CD14-positive monocyte (primary cell): ENCODE measurements at regions not wholly inside any gene's neighbourhood (a gene's known extent, or its start where the extent isn't known, plus 50 kb on each side); places are given as distances from the start of the nearest gene placed in this dataset.

Experiments used
- DNase-seq, 3 donors: peaks; one replicate each; pipeline ENCODE4 v3.0.0-alpha.2; 2011 to 2022
- H2AFZ ChIP-seq: 2 replicates; pipeline ENCODE4 v1.6.0; 2012; ENCODE audit warnings: mild to moderate bottlenecking, low read depth, low read length, inconsistent platforms; ENCODE audit not compliant: insufficient read depth, poor library complexity, severe bottlenecking
- H3K27ac ChIP-seq, 2 donors: 1 replicate in 1 of 2; 2 replicates in 1 of 2; pipeline ENCODE4 v1.5.1; 2012 to 2013; ENCODE audit warnings: low read length in 2 of 2, control low read depth in 1 of 2, inconsistent platforms in 1 of 2, low read depth in 1 of 2, mild to moderate bottlenecking in 1 of 2
- H3K27me3 ChIP-seq, 2 donors: one replicate each; pipeline versions ENCODE4 v1.6.0 to v1.6.1; 2011 to 2013; ENCODE audit warnings: low read length in 2 of 2; ENCODE audit not compliant: control insufficient read depth in 2 of 2, insufficient read depth in 2 of 2
- H3K36me3 ChIP-seq, 2 donors: replicated peaks in 1 of 2; 1 replicate in 1 of 2; 2 replicates in 1 of 2; pipeline versions ENCODE4 v1.5.1 to v1.6.1; 2012 to 2013; ENCODE audit warnings: low read length in 2 of 2, control low read depth in 1 of 2, inconsistent platforms in 1 of 2, mild to moderate bottlenecking in 1 of 2; ENCODE audit not compliant: insufficient read depth in 2 of 2, control insufficient read depth in 1 of 2
- H3K4me1 ChIP-seq, 2 donors: 1 replicate in 1 of 2; 2 replicates in 1 of 2; pipeline versions ENCODE4 v1.5.1 to v1.6.1; 2012 to 2013; ENCODE audit warnings: low read length in 2 of 2, control low read depth in 1 of 2, inconsistent platforms in 1 of 2, mild to moderate bottlenecking in 1 of 2, moderate library complexity in 1 of 2; ENCODE audit not compliant: insufficient read depth in 2 of 2, control insufficient read depth in 1 of 2
- H3K4me2 ChIP-seq: replicated peaks from 2 replicates; pipeline ENCODE3; 2012; ENCODE audit warnings: low read length, moderate library complexity, mild to moderate bottlenecking; ENCODE audit not compliant: poor library complexity, severe bottlenecking; ENCODE audit errors: extremely low read depth
- H3K4me3 ChIP-seq, 3 experiments: fragments of 200-600 bp in 1 of 3; sonication (generic) in 1 of 3; replicated peaks in 1 of 3; 1 replicate in 2 of 3; 2 replicates in 1 of 3; pipeline ENCODE4 v1.5.1; 2011 to 2013; ENCODE audit warnings: low read length in 3 of 3, mild to moderate bottlenecking in 3 of 3, control low read depth in 2 of 3, low read depth in 2 of 3, inconsistent platforms in 1 of 3, moderate library complexity in 1 of 3
- H3K79me2 ChIP-seq: 2 replicates; pipeline ENCODE4 v1.6.0; 2012; ENCODE audit warnings: mild to moderate bottlenecking, control low read depth, inconsistent platforms, low read length, moderate library complexity; ENCODE audit not compliant: insufficient read depth
- H3K9ac ChIP-seq: 2 replicates; pipeline ENCODE4 v1.6.0; 2017; ENCODE audit warnings: low read length, mild to moderate bottlenecking; ENCODE audit not compliant: insufficient read depth, poor library complexity, severe bottlenecking
- H3K9me3 ChIP-seq, 2 donors: replicated peaks in 1 of 2; 1 replicate in 1 of 2; 2 replicates in 1 of 2; pipeline versions ENCODE4 v1.5.1 to v1.6.1; 2012 to 2013; ENCODE audit warnings: low read length in 2 of 2, control low read depth in 1 of 2; ENCODE audit not compliant: control insufficient read depth in 1 of 2, insufficient read depth in 1 of 2
- H4K20me1 ChIP-seq: 2 replicates; pipeline ENCODE4 v1.6.0; 2012; ENCODE audit warnings: mild to moderate bottlenecking, low read length, control low read depth, moderate library complexity; ENCODE audit not compliant: insufficient read depth
- H3K27ac Mint-ChIP-seq, 7 donors: one replicate each; pipeline ENCODE4 v1.8.0; 2020; ENCODE audit warnings: mild to moderate bottlenecking in 7 of 7, mixed read lengths in 7 of 7, moderate library complexity in 6 of 7, inconsistent platforms in 2 of 7
- H3K27me3 Mint-ChIP-seq, 3 donors: one replicate each; pipeline ENCODE4 v1.8.0; 2021 to 2022; ENCODE audit warnings: low read depth in 3 of 3, mild to moderate bottlenecking in 3 of 3, mixed read lengths in 3 of 3, moderate library complexity in 3 of 3, inconsistent platforms in 1 of 3
- H3K36me3 Mint-ChIP-seq, 2 donors: one replicate each; pipeline ENCODE4 v1.8.0; 2020; ENCODE audit warnings: mixed read lengths in 2 of 2, inconsistent platforms in 1 of 2, mild to moderate bottlenecking in 1 of 2
- H3K4me1 Mint-ChIP-seq: one replicate; pipeline ENCODE4 v1.8.0; 2020; ENCODE audit warnings: mild to moderate bottlenecking, mixed read lengths
- H3K4me3 Mint-ChIP-seq, 2 donors: one replicate each; pipeline ENCODE4 v1.8.0; 2020; ENCODE audit warnings: mild to moderate bottlenecking in 2 of 2, mixed read lengths in 2 of 2, moderate library complexity in 1 of 2
- H3K9me3 Mint-ChIP-seq, 7 donors: one replicate each; pipeline ENCODE4 v1.8.0; 2020 to 2022; ENCODE audit warnings: mixed read lengths in 7 of 7, mild to moderate bottlenecking in 6 of 7, moderate library complexity in 6 of 7, inconsistent platforms in 2 of 7
- CTCF ChIP-seq: fragments of 200-600 bp; IDR thresholded peaks from one replicate; pipeline ENCODE4 v1.8.0; 2022; ENCODE audit warnings: antibody characterized with exemption, mild to moderate bottlenecking
- WGBS: methylation state at CpG from one replicate; pipeline ENCODE4 v1.1.5; 2013; ENCODE audit warnings: missing lambda C conversion rate; ENCODE audit not compliant: insufficient coverage; 5-methylcytosine and 5-hydroxymethylcytosine counted together
- intact Hi-C, 2 donors: fragments of 100-400 bp; cut with micrococcal nuclease; formaldehyde crosslinking; loops; one replicate each; pipeline versions ENCODE4 v1.15.0 to v1.15.1; 2023

DNA sequence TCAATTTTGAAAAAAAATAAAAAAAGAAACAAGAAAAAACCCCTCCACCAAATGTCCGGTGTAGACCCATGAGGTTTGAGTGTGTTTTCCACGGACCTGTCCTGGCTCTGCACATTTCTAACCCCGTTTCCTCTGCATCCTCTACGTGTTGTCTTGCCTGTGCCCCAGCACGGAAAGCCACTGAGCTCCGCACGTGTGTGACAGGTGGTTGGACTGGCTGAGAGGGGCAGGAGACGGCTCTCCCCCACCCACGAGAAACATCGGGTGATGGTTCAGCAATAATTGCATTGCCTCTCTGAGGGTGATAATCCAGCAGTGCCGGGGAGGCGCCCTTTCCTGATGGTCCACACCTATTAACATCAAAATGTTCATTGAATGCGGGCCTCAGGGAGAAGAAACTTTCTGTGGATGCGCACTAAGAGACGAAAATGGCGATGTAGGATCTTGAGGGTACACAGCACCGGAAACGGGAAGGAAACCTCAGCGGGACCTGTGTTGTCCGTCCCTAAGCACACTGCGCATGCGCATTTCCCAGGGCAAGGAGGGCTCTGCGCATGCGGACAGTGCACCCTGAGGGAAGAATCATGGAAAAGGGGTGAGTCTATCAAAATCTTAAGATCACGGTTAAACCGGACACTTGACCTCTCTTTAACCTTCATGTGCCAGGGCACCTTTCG lies 470.1 kb upstream of the ADARB2 start:
- H4K20me1 ChIP-seq, result no peaks in the 10 kb centered on the region
- Mint-ChIP-seq H3K4me1 (no peaks in the 10 kb centered on the region), H3K36me3 (no peaks in the 10 kb centered on the region), H3K27me3 (no peaks in the 10 kb centered on the region), H3K27ac (no peak overlapping the region), H3K9me3 (peaks cover 3 to 13% (median 7%) of the 10 kb centered on the region in 7 donors), H3K4me3 (no peak overlapping the region)
- H3K9me3 ChIP-seq, result peaks cover 5 to 14% of the 10 kb centered on the region in 2 donors
- no peak overlapping the region for H3K27ac ChIP-seq
- no peak for DNase-seq
- intact Hi-C loops, result no loop called here
- no peak overlapping the region for H3K4me3 ChIP-seq
- H3K27me3 ChIP-seq, result no peaks in the 10 kb centered on the region
- no peaks in the 10 kb centered on the region for H3K79me2 ChIP-seq
- no peaks in the 10 kb centered on the region for H3K4me1 ChIP-seq
- H3K4me2 ChIP-seq, result no peak overlapping the region
- no peak overlapping the region for H2AFZ ChIP-seq
- H3K9ac ChIP-seq, result no peak overlapping the region
- H3K36me3 ChIP-seq, result no peaks in the 10 kb centered on the region
- TF ChIP-seq CTCF, result no peak
- 97% methylated on average over 20 of the region's 27 CpGs for WGBS

GRCh38 chr10:2205406-2205805 lies 468.1 kb upstream of the ADARB2 start:
- peaks cover 0 to 14% of the 10 kb centered on the region in 2 donors for H3K9me3 ChIP-seq
- peaks cover 0 to 11% (median 5%) of the 10 kb centered on the region in 7 donors for H3K9me3 Mint-ChIP-seq
- H3K27ac ChIP-seq, result no peak overlapping the region
- no peaks in the 10 kb centered on the region for H3K36me3 Mint-ChIP-seq
- no peak overlapping the region for H3K27ac Mint-ChIP-seq
- no peaks in the 10 kb centered on the region for H3K4me1 ChIP-seq
- H3K4me1 Mint-ChIP-seq, result no peaks in the 10 kb centered on the region
- no peak for TF ChIP-seq CTCF
- no peak overlapping the region for H3K4me3 Mint-ChIP-seq
- no peak overlapping the region for H3K4me2 ChIP-seq
- H2AFZ ChIP-seq, result no peak overlapping the region
- H3K79me2 ChIP-seq, result no peaks in the 10 kb centered on the region
- no CpG with 5 or more reads among the region's 2 CpGs for WGBS
- no peaks in the 10 kb centered on the region for H3K27me3 Mint-ChIP-seq
- no peaks in the 10 kb centered on the region for H3K27me3 ChIP-seq
- H3K36me3 ChIP-seq, result no peaks in the 10 kb centered on the region
- DNase-seq, result no peak
- no peak overlapping the region for H3K9ac ChIP-seq
- no peak overlapping the region for H3K4me3 ChIP-seq
- intact Hi-C loops, result no loop called here
- no peaks in the 10 kb centered on the region for H4K20me1 ChIP-seq
